NCI-H128 (cell line): ENCODE measurements at regions not wholly inside any gene's neighbourhood (a gene's known extent, or its start where the extent isn't known, plus 50 kb on each side); places are given as distances from the start of the nearest gene placed in this dataset.
"Not testable (repeated sequence)": the region's sequence is repeated elsewhere in the genome, so short reads cannot be mapped to it uniquely, and the experiment has no call there.

ENCODE experiments used
- DNase-seq: peaks from one replicate; lab custom pipeline; 2025; ENCODE audit not compliant: unreplicated experiment; lab: John Stamatoyannopoulos, UW

DNA sequence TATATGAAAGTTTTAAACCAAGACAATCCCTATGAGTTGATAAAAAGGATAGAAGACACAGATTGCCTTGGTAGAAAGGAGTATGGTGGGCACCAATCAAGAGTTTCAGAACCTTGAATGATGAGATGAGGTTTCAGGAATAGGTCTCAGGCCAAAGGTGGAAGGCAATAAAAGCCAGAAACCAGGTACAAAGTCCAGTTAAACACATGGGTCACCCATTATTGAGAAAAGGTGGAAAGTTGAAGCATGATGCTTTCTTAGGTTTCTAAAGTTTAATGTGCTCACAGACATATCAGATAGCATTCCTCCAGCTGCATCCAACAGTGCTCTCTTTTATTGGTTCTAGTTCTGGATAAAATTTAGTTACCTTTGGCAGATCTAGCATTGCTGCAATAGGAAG is 950.8 kb upstream of the SOX9 start:
- no peak for DNase-seq

DNA sequence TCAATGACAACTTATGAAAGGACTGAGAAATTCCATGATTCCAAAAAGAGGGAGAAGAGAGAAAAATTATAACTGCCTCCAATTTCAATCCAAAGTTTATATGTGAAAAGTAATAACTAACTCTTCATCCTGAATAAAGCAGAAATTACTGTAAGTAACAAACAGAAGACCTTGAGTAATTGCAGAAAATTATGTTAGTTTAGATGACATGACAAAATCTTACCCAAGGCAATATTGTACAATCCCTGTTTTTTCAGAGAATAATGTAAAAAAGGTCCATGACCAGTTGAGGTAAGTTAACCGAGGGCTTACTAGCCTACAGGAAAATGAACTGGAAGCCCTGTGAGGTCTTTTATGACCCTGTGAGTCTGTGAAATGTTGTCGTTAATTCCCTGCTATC is 949.5 kb upstream of the SOX9 start:
- DNase-seq = no peak

DNA sequence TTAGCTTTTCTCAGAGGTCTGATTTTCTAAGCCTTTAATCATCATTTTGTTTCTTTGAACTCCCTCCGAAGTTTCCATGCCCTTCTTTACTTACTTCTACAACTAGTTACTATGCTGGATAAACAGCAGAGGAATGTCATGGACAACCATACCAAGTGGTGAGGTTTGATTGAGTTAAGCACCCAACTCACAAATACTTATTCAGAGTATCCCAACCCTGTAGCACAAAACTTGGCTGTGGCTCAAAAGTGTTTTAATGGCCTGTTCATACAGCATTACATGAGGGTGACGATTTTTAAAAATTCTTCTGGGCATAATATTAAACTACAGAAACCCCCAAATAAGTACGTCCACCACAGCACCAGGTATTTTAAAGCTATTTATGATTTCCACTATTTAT is 946.8 kb upstream of the SOX9 start:
- DNase-seq = no peak

DNA sequence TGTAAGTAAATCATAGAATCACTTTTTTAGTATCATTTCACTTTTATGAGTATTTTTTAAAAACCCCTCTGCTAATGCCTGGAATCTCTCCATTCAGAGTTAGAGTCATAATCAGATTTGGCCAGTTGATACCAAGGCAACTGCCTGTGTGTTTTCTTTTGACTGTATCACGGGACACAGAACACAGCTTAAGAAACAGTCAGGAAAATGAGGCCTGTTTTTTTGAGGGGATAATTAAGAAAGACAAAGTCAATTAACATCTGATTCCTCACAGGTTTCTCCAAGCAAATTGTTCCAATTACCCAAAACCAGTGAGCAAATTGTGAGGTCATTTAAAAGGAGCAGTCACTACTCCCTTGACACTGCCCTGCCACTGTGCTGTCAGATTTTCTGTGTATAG is 944.5 kb upstream of the SOX9 start:
- no peak for DNase-seq

DNA sequence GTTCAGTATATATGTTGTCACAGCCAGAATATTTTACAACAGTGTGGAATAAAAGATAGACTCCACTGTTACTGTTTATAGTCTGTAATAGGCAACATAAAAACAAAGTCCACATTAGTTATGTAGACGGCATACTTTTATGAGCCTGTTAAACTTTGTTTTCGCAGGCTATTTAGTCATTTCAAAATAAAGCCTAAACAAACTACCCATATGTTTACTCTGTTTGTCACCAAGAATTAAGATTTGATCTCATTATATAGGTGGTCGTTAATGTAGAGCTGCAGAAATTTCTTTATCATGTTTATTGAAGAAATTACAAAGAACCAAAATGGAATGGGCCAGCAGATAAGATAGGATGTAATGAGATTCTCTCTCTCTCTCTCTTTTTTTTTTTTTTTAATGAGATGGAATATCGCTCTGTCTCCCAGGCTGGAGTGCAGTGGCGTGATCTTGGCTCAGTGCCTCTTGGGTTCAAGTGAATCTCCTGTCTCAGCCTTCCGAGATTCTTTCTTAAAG is 943.8 kb upstream of the SOX9 start:
- no peak for DNase-seq

DNA sequence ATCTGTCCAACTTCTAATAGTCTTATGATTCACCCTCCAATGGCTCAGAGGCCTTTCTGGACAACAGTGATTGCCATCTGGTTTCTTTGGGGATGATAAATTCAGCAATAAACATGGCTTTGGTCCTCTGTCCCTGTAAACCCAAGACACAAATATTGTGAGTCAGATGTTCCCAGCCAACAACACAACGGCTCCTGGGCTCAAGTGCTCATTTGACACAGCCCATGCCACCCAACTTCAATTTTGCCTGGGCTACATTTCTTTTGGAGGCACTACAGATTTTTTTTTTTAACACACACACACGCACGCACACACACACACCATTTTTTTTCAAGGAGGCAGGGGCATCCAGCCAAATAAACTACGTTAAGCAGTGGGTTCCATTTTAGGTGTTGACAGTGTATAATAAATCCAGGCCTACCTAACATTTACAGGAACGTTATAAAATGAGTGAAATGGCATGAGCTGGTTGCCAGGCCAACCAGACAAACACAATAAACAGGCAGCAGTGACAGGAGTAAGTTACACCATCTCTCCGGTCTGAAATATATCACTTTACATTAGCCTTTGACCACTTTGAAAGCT is 939.9 kb upstream of the SOX9 start:
- peak; percentile 3 for DNase-seq

DNA sequence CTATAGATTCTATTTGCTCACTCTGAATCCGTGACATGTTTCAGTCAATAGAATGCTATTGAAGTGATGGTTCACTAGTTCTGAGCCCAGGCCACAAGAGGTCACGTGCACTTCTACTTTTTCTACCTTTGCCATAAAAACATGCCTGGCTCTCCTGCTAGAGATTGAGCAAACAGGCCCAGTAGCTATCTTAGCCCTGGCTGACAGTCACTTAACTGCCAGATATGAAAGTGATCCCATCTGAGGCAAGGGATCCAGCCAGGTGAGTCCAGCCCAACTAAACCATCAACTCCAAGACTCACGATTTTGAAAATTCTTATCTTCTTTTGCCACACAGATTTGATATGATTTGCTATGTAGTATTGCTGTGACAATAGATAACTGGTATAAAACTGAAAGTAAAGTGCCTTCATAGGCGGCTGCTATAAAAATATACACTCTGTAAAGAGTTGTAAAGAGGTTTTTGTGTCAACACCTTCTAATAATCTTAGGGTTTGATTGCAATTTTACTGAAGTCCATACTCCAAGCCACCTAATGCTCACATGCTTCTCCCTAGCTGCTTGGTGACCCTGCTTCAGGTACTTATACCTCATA is 937.7 kb upstream of the SOX9 start:
- no peak for DNase-seq

DNA sequence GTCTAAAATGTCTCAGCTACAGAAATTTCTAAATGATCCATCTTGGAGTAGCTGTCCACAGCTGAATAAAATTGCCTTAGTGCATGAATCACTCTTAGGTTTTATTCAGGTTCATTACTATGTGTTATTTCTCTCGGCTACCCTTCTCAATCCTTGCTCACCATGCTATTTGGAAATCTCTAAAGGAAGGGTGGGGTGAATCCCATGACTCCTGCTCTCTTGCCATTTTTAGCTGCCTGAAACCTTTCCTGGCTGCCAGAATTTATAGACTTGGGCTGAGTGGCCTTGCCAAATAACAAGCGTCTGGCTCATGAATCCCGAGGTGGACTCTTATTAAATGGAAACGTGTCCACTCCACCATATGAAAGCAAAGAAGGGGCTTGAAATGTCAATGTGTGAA is 936.1 kb upstream of the SOX9 start:
- no peak for DNase-seq

DNA sequence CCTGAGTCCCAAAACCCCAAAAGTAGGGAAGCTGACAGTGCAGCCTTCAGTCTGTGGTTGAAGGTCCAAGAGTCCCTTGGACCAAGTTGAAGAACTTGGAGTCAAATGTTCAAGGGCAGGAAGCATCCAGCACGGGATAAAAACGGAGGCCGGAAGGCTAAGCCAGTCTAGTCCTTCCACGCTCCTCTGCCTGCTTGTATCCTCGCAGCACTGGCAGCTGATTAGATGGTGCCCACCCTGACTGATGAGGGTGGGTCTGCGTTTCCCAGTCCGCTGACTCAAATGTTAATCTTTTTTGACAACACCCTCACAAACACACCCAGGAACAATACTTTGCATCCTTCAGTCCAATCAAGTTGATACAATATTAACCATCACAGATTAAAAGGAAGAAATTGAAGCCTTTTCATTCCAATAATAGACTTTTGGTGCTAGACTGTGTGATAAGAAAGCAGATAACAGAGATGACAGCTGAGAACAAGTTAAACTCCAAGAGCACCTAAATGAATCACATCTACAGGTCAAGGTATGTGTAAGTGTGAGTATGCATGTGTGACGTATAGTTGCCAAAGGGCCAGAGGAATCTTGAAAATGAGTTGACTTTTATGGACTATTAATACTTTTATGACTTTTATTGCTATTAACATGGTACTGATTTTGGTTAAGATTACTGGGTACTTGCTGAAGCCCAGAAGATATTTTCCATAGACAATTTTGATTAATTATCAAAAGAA is 933.5 kb upstream of the SOX9 start:
- no peak for DNase-seq

DNA sequence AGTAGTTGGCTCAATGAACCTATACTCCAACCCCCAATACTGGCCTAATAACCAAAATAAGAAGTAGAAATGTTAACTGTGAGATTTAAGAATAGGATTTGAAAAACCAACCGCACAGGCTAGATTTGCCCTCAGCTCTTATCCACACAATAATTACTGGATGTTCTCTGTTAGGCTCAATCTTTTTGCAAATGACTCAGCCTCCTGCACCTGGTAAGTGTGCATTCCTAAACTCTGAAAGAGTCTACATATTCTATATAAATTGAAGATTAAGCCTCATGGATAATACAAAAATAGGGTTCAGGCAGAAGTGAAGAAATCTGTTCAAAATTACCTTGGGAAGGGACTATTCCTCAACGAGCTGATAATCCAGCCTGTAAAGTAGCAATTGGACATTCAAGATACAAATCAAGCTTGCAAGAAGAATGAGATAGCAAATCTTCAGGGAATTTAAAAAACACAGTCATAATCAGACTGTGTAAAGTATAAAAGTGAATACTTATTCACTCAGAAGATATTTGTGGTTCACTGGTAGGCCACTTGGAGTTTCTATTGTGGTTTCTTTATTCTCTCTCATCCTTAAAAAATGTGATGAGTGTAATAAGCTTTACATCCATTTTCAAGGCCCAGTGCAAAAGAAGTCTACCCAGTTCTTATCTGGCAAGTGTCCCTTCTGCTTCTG is 931.9 kb upstream of the SOX9 start:
- DNase-seq = no peak

DNA sequence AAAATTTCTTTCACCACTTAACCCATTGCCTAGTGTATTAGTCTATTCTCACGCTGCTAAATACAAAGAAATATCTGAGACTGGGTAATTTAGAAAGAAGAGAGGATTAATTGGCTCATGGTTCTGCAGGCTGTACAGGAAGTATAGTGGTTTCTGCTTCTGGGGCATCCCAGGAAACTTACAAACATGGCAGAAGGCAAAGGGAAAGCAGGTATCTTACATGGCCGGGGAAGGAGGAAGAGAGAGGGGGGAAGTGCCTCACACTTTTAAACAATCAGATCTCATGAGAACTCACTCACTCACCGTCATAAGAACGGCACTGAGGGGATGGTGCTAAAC is 931.4 kb upstream of the SOX9 start:
- no peak for DNase-seq

DNA sequence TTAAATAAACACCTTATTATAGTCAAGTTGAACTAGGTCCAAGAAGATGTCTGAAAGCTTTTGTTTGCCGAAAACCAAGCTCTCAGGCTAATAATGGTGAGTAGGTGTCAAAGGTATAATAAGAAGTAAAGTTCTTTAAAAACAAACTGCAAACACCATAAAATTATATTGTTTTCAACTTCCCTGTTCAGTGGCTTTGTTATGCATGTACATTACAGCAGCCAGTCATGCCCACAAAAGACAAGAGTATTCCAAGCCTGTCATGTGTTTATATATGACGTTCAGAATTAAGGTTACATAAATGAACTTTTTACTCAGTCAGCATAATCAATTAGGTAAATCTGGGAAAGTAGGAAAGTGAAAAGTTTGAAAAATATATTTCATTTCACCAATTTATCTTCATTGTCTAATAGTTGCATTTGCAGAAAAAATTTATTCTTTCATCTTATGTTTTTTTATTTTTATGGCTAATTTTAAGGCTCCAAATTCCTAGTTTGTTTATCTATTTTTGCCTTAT is 928.7 kb upstream of the SOX9 start:
- DNase-seq = no peak

DNA sequence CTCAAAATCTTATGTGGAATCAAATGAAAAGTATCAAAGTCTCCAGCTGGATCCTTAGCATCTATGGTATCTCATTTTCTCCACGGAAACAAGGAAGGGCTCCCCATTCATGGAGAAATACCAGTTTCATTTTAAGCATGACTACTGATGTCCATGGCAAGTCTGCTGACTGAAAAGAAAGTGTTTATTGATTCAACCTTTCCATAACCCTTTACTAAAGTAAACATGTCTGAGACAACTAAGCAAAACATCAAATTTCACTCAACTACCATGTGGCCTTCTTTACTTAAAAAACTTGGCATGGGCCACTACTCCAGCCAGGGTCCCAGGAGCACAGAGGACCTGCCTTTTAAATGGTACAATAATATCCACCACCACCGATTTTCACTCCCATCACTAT is 928.0 kb upstream of the SOX9 start:
- no peak for DNase-seq

DNA sequence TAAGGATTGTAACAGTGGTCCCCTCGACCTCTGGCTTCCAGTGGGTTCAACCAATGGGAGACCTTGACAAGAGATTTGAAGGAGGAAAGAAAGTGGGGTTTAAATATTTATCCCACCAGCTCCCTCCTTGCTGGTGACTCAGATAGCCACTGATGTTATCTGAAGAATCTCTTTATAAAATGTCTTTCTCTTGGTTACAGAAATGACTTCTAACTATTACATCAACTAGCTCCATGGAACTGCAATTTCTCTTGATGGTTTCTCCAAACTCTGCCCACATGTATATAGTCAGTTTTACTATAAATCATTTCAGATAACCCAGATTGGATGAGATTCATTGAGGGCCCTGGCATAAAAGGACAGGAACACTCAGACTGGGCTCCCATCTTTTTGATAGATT is 920.2 kb upstream of the SOX9 start:
- no peak for DNase-seq

DNA sequence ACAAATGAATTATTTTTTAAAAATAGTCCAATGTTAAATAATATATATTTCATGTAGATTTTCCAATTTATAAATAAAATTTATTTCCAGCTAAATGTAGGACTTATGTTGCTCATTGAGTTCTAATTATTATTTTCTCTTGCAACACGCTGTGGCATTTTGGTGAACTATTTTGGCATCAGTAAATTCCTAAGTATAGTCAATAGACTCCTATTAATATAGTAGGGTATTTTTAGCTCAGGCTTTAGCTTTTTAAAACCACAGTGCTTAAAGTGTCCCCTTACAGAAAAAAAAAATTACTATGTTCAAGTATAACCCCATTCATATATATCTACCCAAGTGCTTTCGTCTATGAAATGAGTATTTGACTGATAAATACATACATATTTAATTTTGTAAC is 919.2 kb upstream of the SOX9 start:
- no peak for DNase-seq

DNA sequence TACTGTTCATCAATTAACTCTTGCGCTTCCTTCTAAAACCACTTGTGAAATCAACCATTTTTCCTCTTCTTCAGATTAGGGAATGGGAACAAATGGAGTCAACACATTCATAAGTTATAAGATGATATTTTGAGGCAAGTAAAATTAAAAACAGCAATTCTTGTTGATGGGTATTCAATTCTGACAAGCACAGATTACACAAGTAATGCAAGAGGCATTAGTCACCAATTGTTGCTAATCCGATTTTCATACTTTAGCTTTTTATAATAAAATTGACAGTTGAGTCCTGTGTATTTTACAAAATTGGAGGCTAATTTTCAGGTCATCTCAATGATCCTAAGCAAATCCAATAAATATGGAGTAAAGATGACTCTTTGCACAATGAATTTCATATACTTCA is 918.4 kb upstream of the SOX9 start:
- DNase-seq = no peak

DNA sequence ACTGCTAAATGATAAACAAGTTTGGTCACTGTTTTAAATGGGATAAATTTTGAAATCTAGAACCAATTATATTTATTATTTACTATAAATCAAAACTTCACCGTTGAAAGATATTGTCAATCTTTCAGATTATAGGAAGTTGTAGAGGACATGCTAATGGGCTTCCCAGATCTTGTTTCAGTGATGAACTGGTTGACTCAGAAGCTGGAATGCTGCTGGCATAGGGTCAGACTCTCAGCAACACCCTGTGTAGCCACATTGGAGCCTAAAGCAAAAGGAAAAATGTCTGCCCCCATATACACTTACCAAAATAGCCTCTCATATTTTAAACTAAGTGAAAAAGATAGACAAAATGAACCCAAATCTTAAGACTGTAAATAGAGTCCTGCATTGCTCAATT is 916.9 kb upstream of the SOX9 start:
- no peak for DNase-seq

DNA sequence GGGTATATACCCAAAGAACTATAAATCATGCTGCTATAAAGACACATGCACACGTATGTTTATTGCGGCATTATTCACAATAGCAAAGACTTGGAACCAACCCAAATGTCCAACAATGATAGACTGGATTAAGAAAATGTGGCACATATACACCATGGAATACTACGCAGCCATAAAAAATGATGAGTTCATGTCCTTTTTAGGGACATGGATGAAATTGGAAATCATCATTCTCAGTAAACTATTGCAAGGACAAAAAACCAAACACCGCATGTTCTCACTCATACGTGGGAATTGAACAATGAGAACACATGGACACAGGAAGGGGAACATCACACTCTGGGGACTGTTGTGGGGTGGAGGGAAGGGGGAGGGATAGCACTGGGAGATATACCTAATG is 914.9 kb upstream of the SOX9 start:
- not testable (repeated sequence) for DNase-seq

DNA sequence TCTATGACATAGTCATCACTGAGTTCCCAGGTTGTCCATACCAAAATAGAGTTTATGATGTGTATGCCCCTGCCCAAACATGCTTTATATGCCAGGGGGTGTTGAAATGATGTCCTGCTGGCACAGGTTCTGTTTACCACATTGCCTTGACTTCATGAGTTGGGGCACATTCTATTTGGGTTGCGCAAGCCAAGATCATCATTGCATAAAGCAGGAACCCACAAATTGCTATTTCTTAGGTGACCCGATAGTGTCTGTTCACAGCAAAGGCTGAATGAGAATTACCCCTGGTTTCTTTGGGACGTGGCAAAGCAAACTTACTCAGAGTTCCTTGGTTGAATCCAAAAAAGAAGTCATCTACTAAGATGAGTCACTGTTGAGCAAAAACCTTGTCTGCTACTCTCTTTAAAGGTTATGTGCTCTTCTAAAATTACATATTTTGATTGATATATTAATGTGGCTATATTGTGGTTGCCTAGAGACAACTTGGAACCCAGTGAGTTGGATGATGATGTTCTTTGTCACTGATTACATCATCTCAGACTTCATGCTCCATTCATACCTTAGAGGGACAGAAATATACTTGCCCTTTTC is 912.6 kb upstream of the SOX9 start:
- no peak for DNase-seq

DNA sequence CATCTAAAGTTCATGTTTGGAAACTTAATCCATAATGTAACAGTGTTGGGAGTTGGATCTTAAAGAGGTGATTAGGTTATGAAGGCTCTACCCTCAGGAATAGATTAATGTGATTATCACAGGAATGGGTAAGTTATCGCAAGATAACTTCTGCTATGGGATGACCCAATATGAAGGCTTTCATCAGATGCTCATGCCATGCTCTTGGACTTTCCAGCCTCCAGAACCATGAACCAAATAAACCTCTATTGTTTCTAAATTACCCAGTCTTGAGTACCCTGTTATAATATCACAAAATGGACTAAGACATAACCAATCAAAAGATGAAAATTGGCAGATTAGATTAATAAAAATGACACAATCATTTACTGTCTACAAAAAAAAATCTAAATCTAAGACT is 906.9 kb upstream of the SOX9 start:
- no peak for DNase-seq

DNA sequence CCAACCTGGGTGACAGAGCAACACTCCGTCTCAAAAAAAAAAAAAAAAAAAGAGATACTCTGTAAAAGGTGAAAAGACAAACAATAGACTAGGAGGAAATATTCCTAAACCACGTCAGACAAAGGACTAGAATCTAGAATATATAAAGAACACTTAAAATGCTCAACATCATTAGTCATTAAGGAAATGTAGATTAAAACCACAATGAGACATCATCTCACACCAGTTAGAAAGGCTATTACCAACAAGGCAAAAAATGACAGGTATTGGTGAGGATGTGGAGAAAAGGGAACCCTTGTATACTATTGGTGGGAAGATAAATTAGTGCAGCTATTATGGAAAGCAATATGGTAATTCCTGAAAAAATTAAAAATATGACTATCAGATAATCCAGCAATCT is 903.1 kb upstream of the SOX9 start:
- no peak for DNase-seq
